HUES48 (cell line): ENCODE measurements at regions not wholly inside any gene's neighbourhood (a gene's known extent, or its start where the extent isn't known, plus 50 kb on each side); places are given as distances from the start of the nearest gene placed in this dataset.

ENCODE experiments used
- H3K27ac ChIP-seq: one replicate; pipeline ENCODE4 v1.7.0; 2013; ENCODE audit warnings: low read depth, low read length, inconsistent platforms
- H3K27me3 ChIP-seq: 2 replicates; pipeline ENCODE4 v1.6.1; 2013; ENCODE audit warnings: mild to moderate bottlenecking, low read length; ENCODE audit not compliant: control insufficient read depth, insufficient read depth
- H3K36me3 ChIP-seq: 2 replicates; pipeline ENCODE4 v1.6.1; 2013; ENCODE audit warnings: low read length; ENCODE audit not compliant: control insufficient read depth, insufficient read depth
- H3K4me1 ChIP-seq: 2 replicates; pipeline ENCODE4 v1.6.1; 2013; ENCODE audit warnings: mild to moderate bottlenecking, low read length; ENCODE audit not compliant: control insufficient read depth, insufficient read depth
- H3K4me3 ChIP-seq: 2 replicates; pipeline ENCODE4 v1.5.1; 2013; ENCODE audit warnings: mild to moderate bottlenecking, low read depth, low read length
- H3K9ac ChIP-seq: 2 replicates; pipeline ENCODE4 v1.6.1; 2013; ENCODE audit warnings: mild to moderate bottlenecking, low read depth, low read length, moderate library complexity
- H3K9me3 ChIP-seq: 2 replicates; pipeline ENCODE4 v1.6.1; 2013; ENCODE audit warnings: low read length; ENCODE audit not compliant: control insufficient read depth, insufficient read depth

DNA sequence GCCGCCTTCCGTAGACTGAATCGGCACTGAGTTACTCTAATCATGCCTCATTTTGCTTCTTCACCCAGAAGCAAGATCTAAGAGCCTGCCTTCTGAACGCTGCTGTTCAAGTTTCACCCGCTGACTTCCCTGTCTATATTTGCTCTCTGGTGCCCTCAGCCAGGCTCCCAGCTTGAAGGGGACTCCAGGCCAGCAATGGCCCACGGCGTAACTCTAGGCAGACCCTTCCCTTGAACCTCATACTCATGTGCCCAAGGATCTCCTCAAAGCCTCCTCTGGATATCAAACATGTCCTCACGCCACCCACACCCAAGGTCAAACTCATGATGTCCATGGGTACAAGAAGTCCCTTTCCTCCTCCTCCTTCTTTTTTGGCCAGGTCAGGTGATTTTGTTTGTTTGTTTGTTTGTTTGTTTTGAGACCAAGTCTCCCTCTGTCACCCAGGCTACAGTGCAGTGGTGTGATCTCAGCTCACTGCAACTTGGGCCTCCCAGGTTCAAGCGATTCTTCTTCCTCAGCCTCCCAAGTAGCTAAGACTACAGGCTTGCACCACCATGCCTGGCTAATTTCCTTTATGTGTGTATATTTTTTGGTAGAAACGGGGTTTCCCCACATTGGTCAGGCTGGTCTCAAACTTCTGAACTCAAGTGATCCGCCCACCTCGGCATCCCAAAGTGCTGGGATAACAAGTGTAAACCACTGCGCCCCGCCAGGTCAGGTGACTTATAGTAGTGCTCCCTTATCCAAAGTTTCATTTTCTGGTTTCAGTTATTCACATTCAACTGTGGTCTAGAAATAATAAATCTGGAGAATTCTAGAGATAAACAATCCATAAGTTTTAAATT, 239.0 kb downstream of the SYK start:
- Histone ChIP-seq H3K9me3 (no peaks in the 10 kb centered on the region), H3K4me3 (no peak overlapping the region), H3K36me3 (no peaks in the 10 kb centered on the region), H3K27me3 (no peaks in the 10 kb centered on the region), H3K9ac (no peak overlapping the region), H3K4me1 (peaks cover 6% of the 10 kb centered on the region), H3K27ac (no peak overlapping the region)

DNA sequence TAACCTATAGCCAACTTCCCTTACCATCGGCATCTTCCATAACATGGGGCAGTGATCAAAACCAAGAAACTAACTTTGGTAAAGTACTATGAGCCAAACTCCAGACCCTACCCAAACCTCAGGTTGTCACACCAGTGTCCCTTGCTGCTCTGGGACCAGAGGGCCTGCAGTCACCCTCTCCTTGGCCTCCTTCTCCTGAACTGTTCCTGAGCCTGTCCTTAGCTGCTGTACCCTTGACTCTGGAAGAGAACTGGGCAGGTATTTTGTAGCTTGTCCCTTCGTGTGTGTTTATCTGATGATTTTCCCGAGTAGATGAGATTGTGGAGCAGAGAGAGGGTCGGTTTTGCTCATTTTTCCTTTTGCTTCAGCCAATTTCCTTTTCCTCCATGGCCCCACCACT, 240.4 kb downstream of the SYK start:
- peaks cover 6% of the 10 kb centered on the region; the same call in 1 of the 2 replicates for H3K4me1 ChIP-seq
- H3K27ac ChIP-seq = no peak overlapping the region
- no peaks in the 10 kb centered on the region for H3K9me3 ChIP-seq
- H3K9ac ChIP-seq = no peak overlapping the region
- no peaks in the 10 kb centered on the region for H3K27me3 ChIP-seq
- no peak overlapping the region for H3K4me3 ChIP-seq
- no peaks in the 10 kb centered on the region for H3K36me3 ChIP-seq

DNA sequence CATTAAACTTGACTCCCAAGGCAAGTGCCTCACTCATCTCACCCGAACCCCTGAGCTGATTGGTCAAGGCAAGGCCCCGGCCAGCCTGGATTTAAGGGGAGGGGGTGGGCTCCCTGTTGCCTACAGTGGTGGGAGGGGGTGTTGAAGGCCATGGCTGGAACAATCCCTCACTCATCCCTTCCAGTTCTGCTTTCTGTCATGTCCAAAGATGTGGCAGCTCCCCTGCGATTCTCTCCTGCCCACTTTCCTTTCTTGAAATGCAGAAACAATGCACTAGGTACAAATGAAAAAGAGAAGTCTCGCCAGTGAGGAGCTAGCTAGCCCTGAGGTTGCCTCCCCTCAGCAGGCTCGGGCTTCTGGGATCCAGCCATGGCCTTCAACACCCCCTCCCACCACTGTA, 240.9 kb downstream of the SYK start:
- no peaks in the 10 kb centered on the region for H3K27me3 ChIP-seq
- no peaks in the 10 kb centered on the region for H3K36me3 ChIP-seq
- H3K4me3 ChIP-seq = no peak overlapping the region
- H3K9ac ChIP-seq = no peak overlapping the region
- peaks cover 6% of the 10 kb centered on the region; the same call in 1 of the 2 replicates for H3K4me1 ChIP-seq
- H3K27ac ChIP-seq = no peak overlapping the region
- H3K9me3 ChIP-seq = no peaks in the 10 kb centered on the region

DNA sequence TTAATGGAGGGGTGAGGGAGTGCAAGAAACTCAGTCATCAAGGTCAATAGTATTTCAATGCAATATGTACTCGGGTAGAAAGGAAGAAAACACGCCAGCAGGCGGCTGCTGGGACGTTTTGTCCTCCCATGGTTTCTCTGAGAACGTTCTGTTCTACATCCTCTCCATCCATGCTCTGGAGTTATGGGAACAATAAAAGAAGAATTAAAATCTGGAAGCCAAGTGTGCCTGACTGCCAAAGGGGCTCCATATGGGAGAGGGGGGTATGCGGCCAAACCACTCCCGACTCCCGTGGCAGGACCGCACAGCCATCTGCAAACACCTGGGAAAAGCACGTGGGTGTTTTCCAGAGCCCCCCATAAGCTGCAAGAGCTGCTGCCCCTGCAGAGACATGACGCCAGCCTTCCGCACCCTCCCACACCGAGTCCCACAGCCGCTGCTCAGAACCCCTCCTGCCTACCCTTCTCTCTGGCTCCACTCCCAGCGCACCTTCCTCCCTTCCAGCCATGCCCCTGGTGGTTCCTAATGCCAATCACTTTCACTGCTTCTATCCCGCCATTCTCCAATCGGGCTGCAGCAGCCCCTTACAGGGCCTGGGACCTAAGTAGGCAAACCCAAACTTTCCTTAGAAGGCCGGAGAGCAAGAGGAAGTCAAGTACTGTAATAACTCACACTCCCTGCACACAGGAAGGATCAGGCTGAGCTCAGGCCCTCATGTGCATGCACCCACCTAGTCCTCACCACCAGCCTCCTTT, 241.6 kb downstream of the SYK start:
- Histone ChIP-seq H3K27ac (no peak overlapping the region), H3K36me3 (no peaks in the 10 kb centered on the region), H3K4me1 (no peaks in the 10 kb centered on the region), H3K4me3 (no peak overlapping the region), H3K9me3 (no peaks in the 10 kb centered on the region), H3K9ac (no peak overlapping the region), H3K27me3 (no peaks in the 10 kb centered on the region)

DNA sequence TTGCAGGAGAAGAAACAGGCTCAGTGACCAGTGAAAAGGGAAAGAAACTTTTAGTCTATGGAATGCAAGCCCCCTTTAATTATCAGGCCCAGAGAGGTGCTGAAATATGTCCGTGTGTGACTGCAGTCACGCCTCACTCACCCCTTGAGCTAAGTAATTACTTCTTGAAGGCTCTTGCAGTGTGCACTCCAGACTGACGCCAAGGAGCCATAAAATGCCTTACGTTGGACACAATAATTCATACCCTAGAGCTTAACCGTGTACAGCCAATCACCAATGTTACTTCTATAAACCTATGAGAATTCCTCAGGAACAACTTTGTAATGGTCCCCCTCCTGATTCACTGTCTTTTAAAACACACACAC, 242.2 kb downstream of the SYK start:
- no peak overlapping the region for H3K9ac ChIP-seq
- H3K4me3 ChIP-seq = no peak overlapping the region
- no peaks in the 10 kb centered on the region for H3K27me3 ChIP-seq
- H3K4me1 ChIP-seq = no peaks in the 10 kb centered on the region
- no peaks in the 10 kb centered on the region for H3K36me3 ChIP-seq
- H3K9me3 ChIP-seq = no peaks in the 10 kb centered on the region
- no peak overlapping the region for H3K27ac ChIP-seq

DNA sequence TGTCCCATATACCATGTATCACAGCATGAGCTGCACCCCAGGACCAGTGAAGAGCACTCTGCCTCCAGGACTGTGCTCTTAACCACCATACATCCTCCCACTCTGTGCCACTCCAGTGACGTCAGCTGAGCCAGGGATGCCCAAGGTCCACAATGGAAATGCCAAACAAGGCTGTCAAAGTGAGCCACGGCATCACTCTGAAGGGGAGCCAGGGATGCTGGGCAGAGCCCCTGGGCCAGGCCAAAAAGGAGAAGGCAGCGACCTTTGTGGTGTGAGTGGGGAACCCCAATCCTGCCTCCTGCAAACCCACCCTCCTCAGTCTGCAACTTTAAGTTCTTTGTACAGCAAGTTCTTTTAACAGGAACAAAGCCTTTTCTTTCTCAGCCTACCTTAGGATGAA, 242.7 kb downstream of the SYK start:
- H3K9me3 ChIP-seq = no peaks in the 10 kb centered on the region
- H3K9ac ChIP-seq = no peak overlapping the region
- no peaks in the 10 kb centered on the region for H3K27me3 ChIP-seq
- H3K4me3 ChIP-seq = no peak overlapping the region
- H3K27ac ChIP-seq = no peak overlapping the region
- no peaks in the 10 kb centered on the region for H3K36me3 ChIP-seq
- no peaks in the 10 kb centered on the region for H3K4me1 ChIP-seq

DNA sequence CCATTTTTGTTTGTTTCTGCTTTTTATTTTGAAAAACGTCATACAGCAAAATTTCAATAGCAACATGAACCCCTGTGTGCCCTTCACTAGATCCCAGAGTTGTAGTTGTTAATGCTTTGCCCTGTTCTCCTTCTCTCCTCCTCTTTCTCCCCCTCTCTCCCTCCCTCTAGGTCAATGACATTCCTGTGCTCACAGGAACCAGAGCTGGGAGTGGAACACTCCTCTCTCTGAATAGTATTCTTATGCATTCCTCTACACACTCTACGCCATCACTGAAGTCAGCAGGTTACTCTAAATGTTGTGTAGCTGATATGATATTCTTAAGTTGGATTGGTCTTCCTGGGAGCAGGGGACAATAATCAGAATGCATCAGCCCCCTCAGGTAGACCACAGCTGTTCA, 243.4 kb downstream of the SYK start:
- no peaks in the 10 kb centered on the region for H3K36me3 ChIP-seq
- no peak overlapping the region for H3K27ac ChIP-seq
- no peaks in the 10 kb centered on the region for H3K9me3 ChIP-seq
- no peak overlapping the region for H3K9ac ChIP-seq
- H3K27me3 ChIP-seq = no peaks in the 10 kb centered on the region
- no peak overlapping the region for H3K4me3 ChIP-seq
- no peaks in the 10 kb centered on the region for H3K4me1 ChIP-seq

DNA sequence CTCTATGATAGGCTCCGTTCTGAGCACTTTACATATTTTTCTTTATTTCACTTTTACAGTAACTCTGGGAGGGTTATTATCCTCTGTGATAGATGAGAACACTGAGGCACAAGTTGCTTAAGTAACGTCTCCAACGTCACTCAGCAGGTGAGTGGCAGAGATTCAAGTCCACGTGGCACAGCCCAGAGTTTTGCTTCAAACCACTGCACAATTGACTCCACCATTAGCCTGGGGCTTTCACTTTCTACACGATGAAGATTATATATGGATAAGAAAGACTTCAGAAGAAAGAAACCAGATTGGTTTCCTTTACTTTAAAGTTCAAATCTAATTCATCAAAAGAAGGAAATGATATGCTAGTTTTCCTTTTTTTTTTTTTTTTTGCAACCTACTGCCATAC, 245.9 kb downstream of the SYK start:
- H3K27ac ChIP-seq = no peak overlapping the region
- no peak overlapping the region for H3K9ac ChIP-seq
- H3K9me3 ChIP-seq = no peaks in the 10 kb centered on the region
- H3K36me3 ChIP-seq = no peaks in the 10 kb centered on the region
- no peaks in the 10 kb centered on the region for H3K27me3 ChIP-seq
- H3K4me3 ChIP-seq = no peak overlapping the region
- H3K4me1 ChIP-seq = no peaks in the 10 kb centered on the region

DNA sequence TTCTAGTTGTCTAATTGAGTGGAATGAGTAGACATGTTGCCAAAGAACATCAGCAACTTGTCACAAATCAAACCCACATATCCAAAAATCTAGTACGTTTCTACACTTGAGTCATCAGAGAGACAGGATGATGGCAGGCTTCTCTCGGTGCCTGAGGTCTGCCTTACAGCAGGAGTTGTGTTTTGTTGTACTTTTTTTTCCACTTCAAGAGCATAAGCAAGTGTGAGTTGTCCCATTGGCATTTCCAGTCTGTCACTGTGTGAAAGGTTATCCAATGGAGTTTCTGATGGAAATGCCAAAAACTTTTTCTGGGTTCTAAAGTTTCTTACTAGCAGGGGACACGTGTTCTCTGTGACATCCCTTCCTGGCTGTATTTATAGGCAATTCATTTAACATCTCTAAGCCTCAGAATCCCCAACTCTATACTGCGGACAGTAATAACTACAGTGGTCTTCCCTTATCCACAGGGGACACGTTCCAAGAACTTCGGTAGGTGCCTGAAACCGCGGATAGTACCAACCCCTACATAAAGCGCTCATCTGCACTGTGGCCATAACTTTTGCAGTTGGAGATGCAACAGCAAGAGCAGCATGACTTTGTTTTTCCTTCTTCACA, 246.5 kb downstream of the SYK start:
- H3K36me3 ChIP-seq = no peaks in the 10 kb centered on the region
- H3K4me3 ChIP-seq = no peak overlapping the region
- no peaks in the 10 kb centered on the region for H3K27me3 ChIP-seq
- H3K9ac ChIP-seq = no peak overlapping the region
- H3K27ac ChIP-seq = no peak overlapping the region
- H3K9me3 ChIP-seq = no peaks in the 10 kb centered on the region
- no peaks in the 10 kb centered on the region for H3K4me1 ChIP-seq

DNA sequence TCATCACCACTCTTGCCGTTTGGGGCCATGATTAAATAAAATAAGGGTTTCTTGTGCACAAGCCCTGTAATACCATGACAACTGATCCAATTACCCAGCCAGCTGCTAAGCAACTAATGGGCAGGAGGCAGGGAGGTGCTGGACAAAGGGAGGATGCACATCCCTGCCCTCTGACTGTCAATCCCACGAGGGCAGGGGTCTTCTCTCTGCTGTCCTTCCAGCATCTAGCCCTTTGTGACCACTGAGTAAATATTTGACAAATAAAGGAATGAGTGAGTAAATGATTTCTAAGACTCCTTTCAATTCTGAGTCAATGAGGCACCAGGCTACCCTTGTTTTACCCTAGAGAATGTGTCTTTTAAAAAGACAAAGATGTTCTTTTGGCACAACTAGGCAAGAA, 247.1 kb downstream of the SYK start:
- Histone ChIP-seq H3K27me3 (no peaks in the 10 kb centered on the region), H3K9me3 (no peaks in the 10 kb centered on the region), H3K4me3 (no peak overlapping the region), H3K27ac (no peak overlapping the region), H3K9ac (no peak overlapping the region), H3K36me3 (no peaks in the 10 kb centered on the region), H3K4me1 (no peaks in the 10 kb centered on the region)

DNA sequence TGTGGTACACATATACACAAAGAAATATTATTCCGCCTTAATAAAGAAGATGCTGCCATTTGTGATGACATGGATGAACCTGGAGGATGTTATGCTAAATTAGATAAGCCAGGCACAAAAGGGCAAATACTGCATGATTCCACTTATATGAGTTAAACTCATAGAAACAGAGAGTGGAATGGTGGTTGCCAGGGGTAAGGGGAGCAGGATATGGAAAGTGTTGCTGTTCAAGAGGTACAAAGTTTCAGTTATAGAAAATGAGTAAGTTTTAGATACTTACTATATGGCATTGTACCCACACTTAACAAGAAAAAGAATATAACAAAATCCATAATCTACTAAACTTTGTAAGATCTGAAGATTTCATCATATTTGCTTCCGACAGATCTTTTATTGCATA, 252.2 kb downstream of the SYK start:
- Histone ChIP-seq H3K9ac (no peak overlapping the region), H3K4me3 (no peak overlapping the region), H3K27ac (no peak overlapping the region), H3K9me3 (no peaks in the 10 kb centered on the region), H3K36me3 (no peaks in the 10 kb centered on the region), H3K4me1 (no peaks in the 10 kb centered on the region), H3K27me3 (no peaks in the 10 kb centered on the region)
